ENCODE measurements at regions not wholly inside any gene's neighbourhood (a gene's known extent, or its start where the extent isn't known, plus 50 kb on each side); places are given as distances from the start of the nearest gene placed in this dataset.
A peak's percentile ranks its signal among the peaks of the same experiment; 100 is the strongest.

DNA sequence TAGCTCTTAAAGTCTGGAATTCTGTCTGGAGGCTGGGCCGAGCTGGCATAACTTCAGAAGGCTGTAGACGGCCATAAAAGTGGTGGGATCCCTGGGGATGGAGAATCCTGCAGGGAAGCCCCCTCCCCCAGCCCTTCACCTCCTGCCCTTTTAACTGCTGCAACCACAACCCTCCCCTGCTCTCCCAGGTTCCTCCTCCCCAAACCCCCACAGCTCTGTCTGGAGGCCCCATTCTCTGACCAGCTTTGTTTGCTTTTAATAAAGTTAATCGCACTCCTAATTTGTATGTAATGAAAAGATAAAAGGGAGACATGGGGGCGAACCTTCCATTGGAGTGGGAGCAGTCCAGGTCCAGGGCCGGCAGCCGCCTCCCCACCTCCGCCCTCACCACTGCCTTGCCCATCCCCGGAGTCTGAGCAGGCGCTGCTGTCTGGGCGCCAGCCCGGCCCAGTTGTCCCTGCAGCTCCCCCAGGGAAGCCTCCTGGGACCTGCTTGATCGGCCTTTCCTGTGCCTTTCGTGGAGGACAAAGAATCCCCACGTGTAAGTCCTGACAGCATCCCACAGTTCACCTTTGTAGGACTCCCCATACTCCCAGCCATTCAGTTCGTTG is 84.3 kb downstream of the PJA1 start:
- WGBS, 2 donors: 66 to 74% methylated on average over 15 of the region's 15 CpGs
- Histone ChIP-seq H3K27ac (no peak overlapping the region), H3K4me1 (no peaks in the 10 kb centered on the region), H3K4me3 (no peak overlapping the region), H3K36me3 (no peaks in the 10 kb centered on the region), H3K9me3 (no peaks in the 10 kb centered on the region), H3K27me3 (no peaks in the 10 kb centered on the region)
- no peak for TF ChIP-seq EP300 (IDR thresholded peaks at IDR 0.05)
- TF ChIP-seq POLR2A (IDR thresholded peaks at IDR 0.05): no peak
- TF ChIP-seq POLR2AphosphoS5 (IDR thresholded peaks at IDR 0.05): no peak
- TF ChIP-seq, protein P1, sequence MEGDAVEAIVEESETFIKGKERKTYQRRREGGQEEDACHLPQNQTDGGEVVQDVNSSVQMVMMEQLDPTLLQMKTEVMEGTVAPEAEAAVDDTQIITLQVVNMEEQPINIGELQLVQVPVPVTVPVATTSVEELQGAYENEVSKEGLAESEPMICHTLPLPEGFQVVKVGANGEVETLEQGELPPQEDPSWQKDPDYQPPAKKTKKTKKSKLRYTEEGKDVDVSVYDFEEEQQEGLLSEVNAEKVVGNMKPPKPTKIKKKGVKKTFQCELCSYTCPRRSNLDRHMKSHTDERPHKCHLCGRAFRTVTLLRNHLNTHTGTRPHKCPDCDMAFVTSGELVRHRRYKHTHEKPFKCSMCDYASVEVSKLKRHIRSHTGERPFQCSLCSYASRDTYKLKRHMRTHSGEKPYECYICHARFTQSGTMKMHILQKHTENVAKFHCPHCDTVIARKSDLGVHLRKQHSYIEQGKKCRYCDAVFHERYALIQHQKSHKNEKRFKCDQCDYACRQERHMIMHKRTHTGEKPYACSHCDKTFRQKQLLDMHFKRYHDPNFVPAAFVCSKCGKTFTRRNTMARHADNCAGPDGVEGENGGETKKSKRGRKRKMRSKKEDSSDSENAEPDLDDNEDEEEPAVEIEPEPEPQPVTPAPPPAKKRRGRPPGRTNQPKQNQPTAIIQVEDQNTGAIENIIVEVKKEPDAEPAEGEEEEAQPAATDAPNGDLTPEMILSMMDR (IDR thresholded peaks at IDR 0.05): no peak
- intact Hi-C loops (cut with DNase I): no loop called here
- DNase-seq: no peak

DNA sequence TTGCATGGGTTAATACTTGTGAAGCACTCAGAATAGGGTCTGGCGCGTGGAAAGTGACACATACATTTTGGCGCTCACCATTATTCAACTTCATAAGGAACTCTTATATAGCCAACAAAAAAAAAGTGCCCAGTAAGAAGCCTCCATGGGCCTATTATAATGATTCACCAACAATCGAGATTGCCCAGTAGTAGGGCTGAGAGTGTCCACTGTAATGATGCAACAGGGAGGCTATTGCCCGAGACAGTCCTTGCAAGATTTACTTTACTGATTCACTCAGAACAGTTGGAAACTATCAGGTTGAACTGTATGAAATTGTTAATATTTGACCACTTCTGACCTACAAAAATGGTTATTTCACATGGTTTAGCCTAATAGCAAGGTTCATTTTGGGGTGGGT is 86.0 kb downstream of the PJA1 start:
- intact Hi-C loops (cut with DNase I): no loop called here
- Histone ChIP-seq H3K27ac (no peak overlapping the region), H3K4me3 (no peak overlapping the region), H3K36me3 (no peaks in the 10 kb centered on the region), H3K27me3 (no peaks in the 10 kb centered on the region), H3K9me3 (no peaks in the 10 kb centered on the region), H3K4me1 (no peaks in the 10 kb centered on the region)
- DNase-seq: no peak
- 88 to 94% methylated on average over 5 of the region's 5 CpGs for WGBS, 2 donors
- TF ChIP-seq POLR2AphosphoS5 (IDR thresholded peaks at IDR 0.05): no peak
- TF ChIP-seq POLR2A (IDR thresholded peaks at IDR 0.05): no peak
- TF ChIP-seq, protein P1 (IDR thresholded peaks at IDR 0.05): no peak
- no peak for TF ChIP-seq EP300 (IDR thresholded peaks at IDR 0.05)

DNA sequence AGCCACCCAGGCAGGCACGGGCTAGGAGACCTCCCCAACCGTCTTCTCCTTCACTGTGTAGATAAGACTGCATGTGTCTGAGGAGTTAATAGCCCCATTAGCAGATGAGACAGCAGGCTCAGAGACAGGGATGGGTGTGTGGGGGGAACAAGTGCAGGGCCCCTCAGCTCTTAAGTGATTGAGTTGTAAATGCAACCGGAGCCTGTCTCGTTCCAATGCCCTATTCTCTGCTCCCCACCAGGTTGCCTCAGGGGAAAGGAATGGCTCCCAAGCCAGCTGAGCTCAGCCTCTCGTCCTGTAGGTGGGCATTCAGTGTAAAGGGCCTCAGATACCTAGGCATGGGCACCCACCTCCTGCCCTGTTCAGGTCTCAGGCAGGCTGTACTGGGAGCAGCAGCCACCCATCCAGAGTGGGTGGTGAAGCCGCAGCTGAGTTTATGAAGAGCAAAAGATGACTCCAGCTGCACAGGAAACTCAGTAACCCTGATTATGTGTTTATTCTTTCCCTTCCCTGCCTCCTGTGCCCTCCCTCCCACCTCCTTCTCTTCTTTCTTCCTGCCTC is 87.3 kb downstream of the PJA1 start:
- Histone ChIP-seq H3K9me3 (no peaks in the 10 kb centered on the region), H3K4me3 (no peak overlapping the region), H3K4me1 (no peaks in the 10 kb centered on the region), H3K27me3 (no peaks in the 10 kb centered on the region), H3K27ac (no peak overlapping the region), H3K36me3 (no peaks in the 10 kb centered on the region)
- intact Hi-C loops (cut with DNase I): no loop called here
- TF ChIP-seq EP300 (IDR thresholded peaks at IDR 0.05): no peak
- no peak for TF ChIP-seq POLR2AphosphoS5 (IDR thresholded peaks at IDR 0.05)
- TF ChIP-seq, protein P1 (IDR thresholded peaks at IDR 0.05): no peak
- TF ChIP-seq POLR2A (IDR thresholded peaks at IDR 0.05): no peak
- WGBS, 2 donors: 66 to 68% methylated on average over 6 of the region's 6 CpGs
- peak; percentile 45 for DNase-seq

DNA sequence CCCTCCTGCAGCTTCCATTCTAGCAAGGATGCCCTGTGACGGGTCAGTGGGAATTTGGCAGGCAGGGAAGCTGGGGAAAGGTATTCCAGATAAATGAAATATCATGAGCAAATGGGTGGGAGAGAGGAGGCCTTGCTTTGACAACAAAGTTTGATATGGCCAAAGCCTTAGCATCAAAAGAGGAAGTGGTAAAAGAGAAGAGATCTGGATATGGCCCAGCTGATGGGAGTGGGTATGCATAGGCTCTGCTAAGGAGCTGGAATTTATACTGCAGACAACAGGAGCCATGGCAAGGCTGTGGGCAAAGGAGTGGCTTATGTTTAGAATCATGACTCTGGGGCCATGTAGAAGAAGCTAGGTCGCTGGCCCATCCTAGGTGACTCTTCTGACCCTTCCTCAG is 89.2 kb downstream of the PJA1 start:
- H3K4me1 ChIP-seq: peaks cover 0 to 3% (median 2%) of the 10 kb centered on the region in 4 donors
- no peaks in the 10 kb centered on the region for H3K36me3 ChIP-seq
- no peak for DNase-seq
- WGBS, 2 donors: 86 to 90% methylated on average over 2 of the region's 2 CpGs
- H3K4me3 ChIP-seq: no peak overlapping the region
- no peak for TF ChIP-seq POLR2AphosphoS5 (IDR thresholded peaks at IDR 0.05)
- no peak for TF ChIP-seq EP300 (IDR thresholded peaks at IDR 0.05)
- TF ChIP-seq POLR2A (IDR thresholded peaks at IDR 0.05): no peak
- TF ChIP-seq, protein P1 (IDR thresholded peaks at IDR 0.05): no peak
- H3K27ac ChIP-seq: no peak overlapping the region
- no peaks in the 10 kb centered on the region for H3K27me3 ChIP-seq
- intact Hi-C loops (cut with DNase I): no loop called here
- H3K9me3 ChIP-seq: no peaks in the 10 kb centered on the region

DNA sequence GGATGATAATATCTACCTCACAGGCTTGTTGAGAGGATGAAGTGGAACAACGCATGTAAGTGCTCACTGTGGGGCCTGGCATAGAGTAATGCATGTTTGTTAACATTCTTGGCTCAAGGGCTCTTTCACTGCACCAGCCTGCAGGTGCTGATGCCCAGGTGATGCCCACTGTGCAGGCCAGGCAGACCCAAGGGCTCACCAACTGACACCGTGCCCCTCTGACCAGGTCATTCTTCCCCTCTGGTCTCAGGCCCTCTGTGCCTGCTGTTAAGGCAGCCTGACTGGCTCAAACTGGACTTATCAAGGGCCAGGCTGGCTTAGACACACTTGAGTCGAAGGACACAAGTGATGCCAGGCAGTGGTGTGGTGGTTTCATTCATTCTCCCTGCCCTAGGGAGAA is 90.5 kb downstream of the PJA1 start:
- Histone ChIP-seq H3K27ac (no peak overlapping the region), H3K4me1 (peaks cover 0 to 10% (median 5%) of the 10 kb centered on the region in 4 donors), H3K36me3 (no peaks in the 10 kb centered on the region), H3K4me3 (no peak overlapping the region), H3K27me3 (no peaks in the 10 kb centered on the region), H3K9me3 (no peaks in the 10 kb centered on the region)
- TF ChIP-seq EP300 (IDR thresholded peaks at IDR 0.05) (no peak), POLR2AphosphoS5 (IDR thresholded peaks at IDR 0.05) (no peak), POLR2A (IDR thresholded peaks at IDR 0.05) (no peak)
- TF ChIP-seq, protein P1 (IDR thresholded peaks at IDR 0.05): no peak
- 95 to 96% methylated on average over 3 of the region's 3 CpGs for WGBS, 2 donors
- no peak for DNase-seq
- intact Hi-C loops (cut with DNase I): no loop called here

Data from sigmoid colon (tissue), 6 donors.